ENCODE measurements at regions not wholly inside any gene's neighbourhood (a gene's known extent, or its start where the extent isn't known, plus 50 kb on each side); places are given as distances from the start of the nearest gene placed in this dataset.

- no peaks in the 10 kb centered on the region for H3K27me3 ChIP-seq (replicated peaks; ENCODE audit: insufficient read depth, low read depth, low read length, poor library complexity)
- no peak overlapping the region for H3K4me3 ChIP-seq (ENCODE audit: low read depth, low read length, poor library complexity, severe bottlenecking)
- ChIA-PET POLR2A (ENCODE audit: low non-redundant PET) (no interaction called here), CTCF (no interaction called here)
- no peak overlapping the region for H3K27ac ChIP-seq (ENCODE audit: low read depth, low read length, poor library complexity, severe bottlenecking)
- no peaks in the 10 kb centered on the region for H3K36me3 ChIP-seq (ENCODE audit: insufficient read depth, low read length, poor library complexity, severe bottlenecking)
- no TSS peak for BruUV-seq (replicated peaks)
- intact Hi-C loops (cut with micrococcal nuclease; ENCODE audit: unreplicated experiment): no loop called here
- H3K9me3 ChIP-seq (ENCODE audit: low read depth, low read length, poor library complexity, severe bottlenecking): no peaks in the 10 kb centered on the region
- TF ChIP-seq CTCF (conservative IDR thresholded peaks at IDR 0.05; ENCODE audit: low read depth, low read length): no peak
- H3K4me1 ChIP-seq (ENCODE audit: insufficient read depth, low read length, poor library complexity, severe bottlenecking): no peaks in the 10 kb centered on the region
- no peak for DNase-seq (ENCODE audit: low spot score)
Observed at GRCh38 chr12:91893476-91893875, 252.2 kb downstream of the BTG1 start.

GRCh38 chr12:91892081-91892855, 253.4 kb downstream of the BTG1 start:
- Histone ChIP-seq H3K9me3 (ENCODE audit: low read depth, low read length, poor library complexity, severe bottlenecking) (no peaks in the 10 kb centered on the region), H3K27me3 (replicated peaks; ENCODE audit: insufficient read depth, low read depth, low read length, poor library complexity) (no peaks in the 10 kb centered on the region), H3K4me3 (ENCODE audit: low read depth, low read length, poor library complexity, severe bottlenecking) (no peak overlapping the region), H3K36me3 (ENCODE audit: insufficient read depth, low read length, poor library complexity, severe bottlenecking) (no peaks in the 10 kb centered on the region), H3K4me1 (ENCODE audit: insufficient read depth, low read length, poor library complexity, severe bottlenecking) (no peaks in the 10 kb centered on the region), H3K27ac (ENCODE audit: low read depth, low read length, poor library complexity, severe bottlenecking) (no peak overlapping the region)
- DNase-seq (ENCODE audit: low spot score): no peak
- intact Hi-C loops (cut with micrococcal nuclease; ENCODE audit: unreplicated experiment): no loop called here
- CTCF ChIA-PET: no interaction called here
- BruUV-seq (replicated peaks): no TSS peak
- TF ChIP-seq CTCF (conservative IDR thresholded peaks at IDR 0.05; ENCODE audit: low read depth, low read length): no peak
- TF ChIP-seq EZH2 (IDR thresholded peaks at IDR 0.05; ENCODE audit: borderline replicate concordance, low read depth, low read length, poor library complexity, severe bottlenecking): no peak
- POLR2A ChIA-PET (ENCODE audit: low non-redundant PET): interaction anchor here (0.7 kb wide), 1 partner anchor 8 kb away, joined by 3 read pairs; no protein-coding TSS in a partner anchor

GRCh38 chr12:91890742-91891141, 254.9 kb downstream of the BTG1 start:
- no TSS peak for BruUV-seq (replicated peaks)
- Histone ChIP-seq H3K4me1 (ENCODE audit: insufficient read depth, low read length, poor library complexity, severe bottlenecking) (no peaks in the 10 kb centered on the region), H3K27me3 (replicated peaks; ENCODE audit: insufficient read depth, low read depth, low read length, poor library complexity) (no peaks in the 10 kb centered on the region), H3K4me3 (ENCODE audit: low read depth, low read length, poor library complexity, severe bottlenecking) (no peak overlapping the region), H3K9me3 (ENCODE audit: low read depth, low read length, poor library complexity, severe bottlenecking) (no peaks in the 10 kb centered on the region), H3K27ac (ENCODE audit: low read depth, low read length, poor library complexity, severe bottlenecking) (no peak overlapping the region), H3K36me3 (ENCODE audit: insufficient read depth, low read length, poor library complexity, severe bottlenecking) (no peaks in the 10 kb centered on the region)
- ChIA-PET POLR2A (ENCODE audit: low non-redundant PET) (no interaction called here), CTCF (no interaction called here)
- TF ChIP-seq CTCF (conservative IDR thresholded peaks at IDR 0.05; ENCODE audit: low read depth, low read length): no peak
- TF ChIP-seq EZH2 (IDR thresholded peaks at IDR 0.05; ENCODE audit: borderline replicate concordance, low read depth, low read length, poor library complexity, severe bottlenecking): no peak
- DNase-seq (ENCODE audit: low spot score): no peak
- intact Hi-C loops (cut with micrococcal nuclease; ENCODE audit: unreplicated experiment): no loop called here

Data from A673 (cell line).